Esophagus muscularis mucosa (tissue), 4 donors: ENCODE measurements at regions not wholly inside any gene's neighbourhood (a gene's known extent, or its start where the extent isn't known, plus 50 kb on each side); places are given as distances from the start of the nearest gene placed in this dataset.

Experiments
- DNase-seq: peaks from one replicate; pipeline ENCODE4 v3.0.0-alpha.2; 2017; ENCODE audit errors: extremely low spot score
- H3K27ac ChIP-seq, 4 donors: fragments of 200-600 bp; sonication (generic); replicated peaks in 1 of 4; 1 replicate in 3 of 4; 2 replicates in 1 of 4; pipeline ENCODE4 v1.5.1; 2016 to 2019; ENCODE audit warnings: mild to moderate bottlenecking in 1 of 4
- H3K27me3 ChIP-seq, 4 donors: fragments of 200-600 bp; sonication (generic); one replicate each; pipeline versions ENCODE4 v1.5.1 to v1.6.0; 2016 to 2019
- H3K36me3 ChIP-seq, 4 donors: fragments of 200-600 bp; sonication (generic); one replicate each; pipeline ENCODE4 v1.5.1; 2016 to 2019
- H3K4me1 ChIP-seq, 4 donors: fragments of 200-600 bp; sonication (generic); one replicate each; pipeline ENCODE4 v1.5.1; 2016 to 2019
- H3K4me3 ChIP-seq, 4 donors: fragments of 200-600 bp; sonication (generic); 1 replicate in 2 of 4; 2 replicates in 2 of 4; pipeline ENCODE4 v1.5.1; 2016 to 2019; ENCODE audit warnings: mild to moderate bottlenecking in 4 of 4, moderate library complexity in 1 of 4
- H3K9me3 ChIP-seq, 4 donors: fragments of 200-600 bp; sonication (generic); 1 replicate in 3 of 4; 2 replicates in 1 of 4; pipeline ENCODE4 v1.5.1; 2016 to 2019
- CTCF ChIP-seq, 3 experiments: fragments of 200-600 bp in 2 of 3; fragments of 450-650 bp in 1 of 3; sonication (generic) in 2 of 3; IDR thresholded peaks; one replicate each; pipeline ENCODE4 v1.5.1; 2017 to 2019; ENCODE audit warnings: antibody characterized with exemption in 3 of 3, mild to moderate bottlenecking in 2 of 3, moderate library complexity in 1 of 3
- EP300 ChIP-seq: sonication (generic); formaldehyde crosslinking; IDR thresholded peaks from one replicate; pipeline ENCODE4 v1.6.1; 2017; ENCODE audit warnings: antibody characterized with exemption
- POLR2A ChIP-seq: fragments of 450-650 bp; IDR thresholded peaks from one replicate; pipeline ENCODE4 v1.6.1; 2017; ENCODE audit warnings: antibody characterized with exemption, moderate library complexity, mild to moderate bottlenecking, low read depth
- POLR2AphosphoS5 ChIP-seq, 2 donors: sonication (generic); formaldehyde crosslinking; IDR thresholded peaks; one replicate each; pipeline ENCODE4 v1.6.1; 2017; ENCODE audit warnings: antibody characterized with exemption in 2 of 2
- WGBS: methylation state at CpG from one replicate; pipeline ENCODE4 v1.1.5; 2018; 5-methylcytosine and 5-hydroxymethylcytosine counted together
- intact Hi-C: fragments of 100-400 bp; cut with DNase I; formaldehyde crosslinking; loops from one replicate; pipeline ENCODE4 v1.15.1; 2023

GRCh38 chr11:33534575-33534974, 166.1 kb downstream of the C11orf91 start:
- WGBS, result 88% methylated on average over 1 of the region's 1 CpG
- intact Hi-C loops, result no loop called here

GRCh38 chr11:33533386-33534052, 167.1 kb downstream of the C11orf91 start:
- no peak for DNase-seq
- H3K4me3 ChIP-seq, result no peak overlapping the region
- peaks cover 0 to 8% (median 5%) of the 10 kb centered on the region in 4 donors for H3K9me3 ChIP-seq
- H3K27ac ChIP-seq, result no peak overlapping the region
- no peaks in the 10 kb centered on the region for H3K4me1 ChIP-seq
- WGBS, result 53% methylated on average over 5 of the region's 5 CpGs
- H3K36me3 ChIP-seq, result no peaks in the 10 kb centered on the region
- no peak for TF ChIP-seq CTCF (IDR thresholded peaks at IDR 0.05)
- no peak for TF ChIP-seq EP300
- TF ChIP-seq POLR2A, result no peak
- no peak for TF ChIP-seq POLR2AphosphoS5 (IDR thresholded peaks at IDR 0.05)
- intact Hi-C loops, result no loop called here
- peaks cover 0 to 19% (median 0%) of the 10 kb centered on the region in 4 donors for H3K27me3 ChIP-seq

More at GRCh38 chr11:33534575-33534974, 166.1 kb downstream of the C11orf91 start:
- Histone ChIP-seq H3K4me1 (no peaks in the 10 kb centered on the region), H3K27me3 (peaks cover 0 to 22% (median 0%) of the 10 kb centered on the region in 4 donors), H3K36me3 (no peaks in the 10 kb centered on the region), H3K4me3 (no peak overlapping the region), H3K27ac (no peak overlapping the region), H3K9me3 (peaks cover 0 to 8% (median 5%) of the 10 kb centered on the region in 4 donors)
- TF ChIP-seq POLR2AphosphoS5 (IDR thresholded peaks at IDR 0.05) (no peak), CTCF (IDR thresholded peaks at IDR 0.05) (no peak), POLR2A (no peak), EP300 (no peak)
- DNase-seq, result no peak

- Histone ChIP-seq H3K27ac (no peak overlapping the region), H3K4me3 (no peak overlapping the region), H3K36me3 (no peaks in the 10 kb centered on the region), H3K4me1 (no peaks in the 10 kb centered on the region), H3K9me3 (peaks cover 0 to 12% (median 6%) of the 10 kb centered on the region in 4 donors), H3K27me3 (peaks cover 0 to 19% (median 0%) of the 10 kb centered on the region in 4 donors)
- 66% methylated on average over 6 of the region's 6 CpGs for WGBS
- TF ChIP-seq POLR2AphosphoS5 (IDR thresholded peaks at IDR 0.05), result no peak
- no peak for TF ChIP-seq EP300
- no peak for TF ChIP-seq CTCF (IDR thresholded peaks at IDR 0.05)
- TF ChIP-seq POLR2A, result no peak
- intact Hi-C loops, result no loop called here
- peak; percentile 68 for DNase-seq
These were observed 167.8 kb downstream of the C11orf91 start for GRCh38 chr11:33532720-33533385.

GRCh38 chr11:33532257-33532656, 168.4 kb downstream of the C11orf91 start:
- 96% methylated on average over 3 of the region's 3 CpGs for WGBS
- H3K27me3 ChIP-seq, result peaks cover 0 to 18% (median 0%) of the 10 kb centered on the region in 4 donors
- no peak overlapping the region for H3K4me3 ChIP-seq
- H3K27ac ChIP-seq, result no peak overlapping the region
- intact Hi-C loops, result no loop called here
- H3K9me3 ChIP-seq, result peaks cover 0 to 15% (median 6%) of the 10 kb centered on the region in 4 donors
- no peaks in the 10 kb centered on the region for H3K4me1 ChIP-seq
- TF ChIP-seq POLR2A, result no peak
- no peak for TF ChIP-seq CTCF (IDR thresholded peaks at IDR 0.05)
- no peak for TF ChIP-seq POLR2AphosphoS5 (IDR thresholded peaks at IDR 0.05)
- no peak for TF ChIP-seq EP300
- no peak for DNase-seq
- no peaks in the 10 kb centered on the region for H3K36me3 ChIP-seq
